ENCODE measurements at regions not wholly inside any gene's neighbourhood (a gene's known extent, or its start where the extent isn't known, plus 50 kb on each side); places are given as distances from the start of the nearest gene placed in this dataset.
"Not testable (repeated sequence)": the region's sequence is repeated elsewhere in the genome, so short reads cannot be mapped to it uniquely, and the experiment has no call there.

GRCh38 chr11:90675496-90675895 is 452.6 kb upstream of the CHORDC1 start:
- TF ChIP-seq REST (IDR thresholded peaks at IDR 0.05; ENCODE audit: insufficient replicate concordance, low read depth); CTCF (IDR thresholded peaks at IDR 0.05; ENCODE audit: insufficient read depth, low read length); POLR2AphosphoS5 (IDR thresholded peaks at IDR 0.05; ENCODE audit: low read depth): not testable (repeated sequence)
